Fibroblast of lung (primary cell): ENCODE measurements at regions not wholly inside any gene's neighbourhood (a gene's known extent, or its start where the extent isn't known, plus 50 kb on each side); places are given as distances from the start of the nearest gene placed in this dataset.

Experiments
- DNase-seq, 2 donors: peaks; one replicate each; pipeline versions ENCODE4 v3.0.0 to v3.0.0-alpha.2; 2010; ENCODE audit warnings: low read depth in 2 of 2
- H2AFZ ChIP-seq: 2 replicates; pipeline ENCODE4 v1.5.1; 2012; ENCODE audit warnings: low read length, control low read depth, inconsistent platforms
- H3K27ac ChIP-seq: 2 replicates; pipeline ENCODE4 v1.5.1; 2011; ENCODE audit warnings: low read length, control low read depth; ENCODE audit not compliant: insufficient read depth
- H3K27me3 ChIP-seq: 2 replicates; pipeline ENCODE4 v1.5.1; 2011; ENCODE audit warnings: mild to moderate bottlenecking, low read length; ENCODE audit not compliant: control insufficient read depth, insufficient read depth
- H3K36me3 ChIP-seq: 2 replicates; pipeline ENCODE4 v1.5.1; 2011; ENCODE audit warnings: low read length; ENCODE audit not compliant: control insufficient read depth, insufficient read depth
- H3K4me1 ChIP-seq: 2 replicates; pipeline ENCODE4 v1.5.1; 2011; ENCODE audit warnings: low read length; ENCODE audit not compliant: control insufficient read depth, insufficient read depth; ENCODE audit errors: extremely low read depth
- H3K4me2 ChIP-seq: 2 replicates; pipeline ENCODE4 v1.5.1; 2011; ENCODE audit warnings: low read length, control low read depth; ENCODE audit not compliant: insufficient read depth; ENCODE audit errors: extremely low read depth
- H3K4me3 ChIP-seq, 4 experiments: fragments of 200-600 bp in 1 of 4; sonication (generic) in 1 of 4; replicated peaks in 1 of 4; 2 replicates each; pipeline ENCODE4 v1.5.1; 2011 to 2016; ENCODE audit warnings: low read length in 4 of 4, low read depth in 3 of 4, mild to moderate bottlenecking in 3 of 4, control low read depth in 2 of 4, inconsistent platforms in 1 of 4, mixed read lengths in 1 of 4; ENCODE audit not compliant: insufficient read depth in 1 of 4; ENCODE audit errors: control extremely low read depth in 1 of 4
- H3K79me2 ChIP-seq: 2 replicates; pipeline ENCODE4 v1.5.1; 2012; ENCODE audit warnings: mild to moderate bottlenecking, low read length, inconsistent platforms; ENCODE audit not compliant: control insufficient read depth, insufficient read depth
- H3K9ac ChIP-seq: 2 replicates; pipeline ENCODE4 v1.5.1; 2011; ENCODE audit warnings: mild to moderate bottlenecking, low read length, control low read depth; ENCODE audit not compliant: insufficient read depth
- H3K9me3 ChIP-seq: 2 replicates; pipeline ENCODE4 v1.5.1; 2012; ENCODE audit warnings: low read depth, low read length; ENCODE audit not compliant: control insufficient read depth, insufficient read depth
- H4K20me1 ChIP-seq: 2 replicates; pipeline ENCODE4 v1.5.1; 2011; ENCODE audit warnings: low read length; ENCODE audit not compliant: control insufficient read depth, insufficient read depth; ENCODE audit errors: extremely low read depth
- EZH2 ChIP-seq: IDR thresholded peaks from 2 replicates; pipeline ENCODE4 v1.5.1; 2012; ENCODE audit warnings: low read length, control low read depth, mild to moderate bottlenecking; ENCODE audit errors: missing control alignments
- TF ChIP-seq, protein P1 (sequence below), 2 donors: IDR thresholded peaks in 1 of 2; conservative IDR thresholded peaks in 1 of 2; 1 replicate in 1 of 2; 2 replicates in 1 of 2; pipeline ENCODE4 v1.5.1; 2011 to 2012; ENCODE audit warnings: low read length in 2 of 2, control low read depth in 1 of 2, inconsistent platforms in 1 of 2, low read depth in 1 of 2, mild to moderate bottlenecking in 1 of 2

DNA sequence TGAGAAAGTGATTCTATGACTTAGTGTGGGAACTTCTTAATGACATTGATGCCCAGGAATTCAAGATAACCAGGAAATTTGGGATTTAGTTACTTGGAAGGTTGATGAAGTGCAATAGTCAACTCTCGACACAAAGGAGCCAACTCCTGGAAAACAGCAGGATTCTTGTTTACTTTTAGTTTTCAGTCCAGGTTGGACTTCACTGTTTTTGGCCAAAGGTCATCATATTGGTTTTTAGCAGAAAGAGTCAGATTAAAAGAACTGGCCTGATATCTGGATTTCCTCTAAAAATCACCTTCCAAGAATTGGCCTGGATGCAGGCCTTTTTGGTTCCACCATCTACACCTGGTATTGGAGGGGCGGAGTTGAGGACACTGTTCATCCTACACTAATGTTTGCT lies 60.1 kb upstream of the SALL1 start:
- Histone ChIP-seq H3K4me1 (no peaks in the 10 kb centered on the region), H3K4me2 (no peak overlapping the region), H4K20me1 (no peaks in the 10 kb centered on the region), H2AFZ (no peak overlapping the region), H3K9me3 (no peaks in the 10 kb centered on the region), H3K27me3 (no peaks in the 10 kb centered on the region), H3K9ac (no peak overlapping the region), H3K79me2 (no peaks in the 10 kb centered on the region), H3K4me3 (no peak overlapping the region), H3K36me3 (no peaks in the 10 kb centered on the region), H3K27ac (no peak overlapping the region)
- DNase-seq, result no peak
- TF ChIP-seq EZH2, result no peak
- TF ChIP-seq, protein P1, sequence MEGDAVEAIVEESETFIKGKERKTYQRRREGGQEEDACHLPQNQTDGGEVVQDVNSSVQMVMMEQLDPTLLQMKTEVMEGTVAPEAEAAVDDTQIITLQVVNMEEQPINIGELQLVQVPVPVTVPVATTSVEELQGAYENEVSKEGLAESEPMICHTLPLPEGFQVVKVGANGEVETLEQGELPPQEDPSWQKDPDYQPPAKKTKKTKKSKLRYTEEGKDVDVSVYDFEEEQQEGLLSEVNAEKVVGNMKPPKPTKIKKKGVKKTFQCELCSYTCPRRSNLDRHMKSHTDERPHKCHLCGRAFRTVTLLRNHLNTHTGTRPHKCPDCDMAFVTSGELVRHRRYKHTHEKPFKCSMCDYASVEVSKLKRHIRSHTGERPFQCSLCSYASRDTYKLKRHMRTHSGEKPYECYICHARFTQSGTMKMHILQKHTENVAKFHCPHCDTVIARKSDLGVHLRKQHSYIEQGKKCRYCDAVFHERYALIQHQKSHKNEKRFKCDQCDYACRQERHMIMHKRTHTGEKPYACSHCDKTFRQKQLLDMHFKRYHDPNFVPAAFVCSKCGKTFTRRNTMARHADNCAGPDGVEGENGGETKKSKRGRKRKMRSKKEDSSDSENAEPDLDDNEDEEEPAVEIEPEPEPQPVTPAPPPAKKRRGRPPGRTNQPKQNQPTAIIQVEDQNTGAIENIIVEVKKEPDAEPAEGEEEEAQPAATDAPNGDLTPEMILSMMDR (conservative IDR thresholded peaks at IDR 0.05 in 1 of 2, IDR thresholded peaks at IDR 0.05 in 1 of 2; ENCODE audit: low read depth in 1 of 2, low read length in 2 of 2), result no peak

DNA sequence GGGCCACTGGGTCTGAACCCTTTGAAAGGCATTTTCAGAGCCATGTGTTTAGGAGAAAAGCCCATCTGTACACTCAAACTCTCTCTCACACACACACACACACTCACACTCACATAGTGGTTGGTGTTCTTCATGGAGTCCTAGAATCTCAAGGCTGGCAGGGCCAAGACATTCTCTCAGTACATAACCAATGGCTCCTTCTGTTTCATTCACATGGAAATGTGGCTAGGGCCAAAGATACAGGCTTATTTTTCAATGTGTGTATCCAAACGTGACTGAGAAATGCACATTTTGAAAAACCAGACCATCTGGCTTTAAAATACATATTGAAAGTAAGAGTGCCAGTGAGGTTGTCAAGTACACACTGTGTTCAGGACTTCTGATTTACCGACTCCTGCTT lies 59.0 kb upstream of the SALL1 start:
- Histone ChIP-seq H3K9me3 (no peaks in the 10 kb centered on the region), H3K4me3 (no peak overlapping the region), H3K27ac (no peak overlapping the region), H2AFZ (no peak overlapping the region), H3K9ac (no peak overlapping the region), H3K27me3 (no peaks in the 10 kb centered on the region), H4K20me1 (no peaks in the 10 kb centered on the region), H3K4me2 (no peak overlapping the region), H3K36me3 (no peaks in the 10 kb centered on the region), H3K4me1 (no peaks in the 10 kb centered on the region), H3K79me2 (no peaks in the 10 kb centered on the region)
- DNase-seq, result no peak
- TF ChIP-seq, protein P1 (conservative IDR thresholded peaks at IDR 0.05 in 1 of 2, IDR thresholded peaks at IDR 0.05 in 1 of 2; ENCODE audit: low read depth in 1 of 2, low read length in 2 of 2), result no peak

DNA sequence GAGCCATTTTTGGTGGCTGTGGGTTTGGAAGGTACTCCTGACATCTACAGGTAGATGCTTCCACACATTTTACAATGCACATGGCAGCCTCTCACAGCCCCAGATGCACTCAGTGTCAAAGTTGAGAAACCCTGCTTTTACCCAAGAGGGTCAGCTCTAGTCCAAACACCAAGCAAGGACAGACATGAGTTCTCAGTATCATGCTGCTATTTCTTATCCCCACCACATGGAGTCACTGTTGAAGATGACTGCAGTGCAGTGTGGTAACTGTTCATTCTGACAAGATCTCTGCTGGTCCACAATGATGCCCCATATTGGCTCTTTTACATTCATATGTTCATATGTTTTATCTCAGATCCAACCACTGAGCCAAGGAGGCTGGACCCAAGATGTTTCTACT lies 50.5 kb upstream of the SALL1 start:
- TF ChIP-seq EZH2, result no peak
- TF ChIP-seq, protein P1 (conservative IDR thresholded peaks at IDR 0.05 in 1 of 2, IDR thresholded peaks at IDR 0.05 in 1 of 2; ENCODE audit: low read depth in 1 of 2, low read length in 2 of 2), result no peak
- Histone ChIP-seq H3K36me3 (no peaks in the 10 kb centered on the region), H3K27ac (no peak overlapping the region), H3K27me3 (no peaks in the 10 kb centered on the region), H3K4me1 (no peaks in the 10 kb centered on the region), H3K9me3 (no peaks in the 10 kb centered on the region), H2AFZ (no peak overlapping the region), H3K9ac (no peak overlapping the region), H3K4me3 (no peak overlapping the region), H4K20me1 (no peaks in the 10 kb centered on the region), H3K79me2 (no peaks in the 10 kb centered on the region), H3K4me2 (no peak overlapping the region)
- no peak for DNase-seq
